ENCODE measurements at regions not wholly inside any gene's neighbourhood (a gene's known extent, or its start where the extent isn't known, plus 50 kb on each side); places are given as distances from the start of the nearest gene placed in this dataset.

DNA sequence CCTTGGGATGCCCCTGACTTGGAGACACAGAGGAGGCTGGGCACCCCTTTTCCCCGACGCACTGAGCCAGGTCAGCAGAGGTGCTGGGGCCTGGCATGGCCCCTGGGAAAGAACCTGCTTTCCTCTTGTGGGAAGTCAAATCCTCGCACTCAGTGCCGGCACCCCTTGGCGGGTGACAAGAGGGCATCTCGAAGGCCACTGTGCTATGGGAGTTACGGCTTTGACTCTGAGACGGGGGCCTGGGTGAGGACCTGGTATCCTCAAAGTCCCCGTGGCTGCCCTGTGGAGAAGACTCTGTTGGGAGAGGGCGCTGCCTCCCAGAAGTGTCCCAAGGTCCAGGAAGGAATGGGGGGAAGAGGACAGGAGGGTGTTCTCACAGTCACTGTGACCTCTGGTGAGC lies 117.0 kb downstream of the METRNL start:
- Histone ChIP-seq H3K9ac (ENCODE audit: low read length) (no peak overlapping the region), H4K20me1 (ENCODE audit: insufficient read depth) (no peaks in the 10 kb centered on the region), H3K4me2 (ENCODE audit: low read length) (no peak overlapping the region), H3K4me3 (replicated peaks in 1 of 2; ENCODE audit: low read depth in 1 of 2, low read length in 2 of 2) (no peak overlapping the region), H3K4me1 (ENCODE audit: control insufficient read depth in 1 of 2, insufficient read depth in 2 of 2, low read length in 2 of 2) (peaks cover 0 to 10% of the 10 kb centered on the region in 2 experiments; a peak in 1 of 4 replicates), H3K9me3 (ENCODE audit: control insufficient read depth in 1 of 2, insufficient read depth in 1 of 2, low read depth in 1 of 2, low read length in 2 of 2) (peaks cover 0 to 5% of the 10 kb centered on the region in 2 experiments; a peak in 1 of 4 replicates), H3K27ac (ENCODE audit: low read depth, low read length) (no peak overlapping the region), H3K27me3 (ENCODE audit: insufficient read depth, low read length) (no peaks in the 10 kb centered on the region), H3K79me2 (ENCODE audit: insufficient read depth, low read length) (no peaks in the 10 kb centered on the region), H2AFZ (ENCODE audit: low read depth, low read length, poor library complexity, severe bottlenecking) (no peak overlapping the region), H3K36me3 (ENCODE audit: control insufficient read depth in 1 of 2, insufficient read depth in 2 of 2, low read length in 2 of 2) (no peaks in the 10 kb centered on the region), H3K9me2 (ENCODE audit: insufficient read depth) (no peaks in the 10 kb centered on the region)
- BruUV-seq (replicated peaks) = no TSS peak
- TF ChIP-seq, protein P1, sequence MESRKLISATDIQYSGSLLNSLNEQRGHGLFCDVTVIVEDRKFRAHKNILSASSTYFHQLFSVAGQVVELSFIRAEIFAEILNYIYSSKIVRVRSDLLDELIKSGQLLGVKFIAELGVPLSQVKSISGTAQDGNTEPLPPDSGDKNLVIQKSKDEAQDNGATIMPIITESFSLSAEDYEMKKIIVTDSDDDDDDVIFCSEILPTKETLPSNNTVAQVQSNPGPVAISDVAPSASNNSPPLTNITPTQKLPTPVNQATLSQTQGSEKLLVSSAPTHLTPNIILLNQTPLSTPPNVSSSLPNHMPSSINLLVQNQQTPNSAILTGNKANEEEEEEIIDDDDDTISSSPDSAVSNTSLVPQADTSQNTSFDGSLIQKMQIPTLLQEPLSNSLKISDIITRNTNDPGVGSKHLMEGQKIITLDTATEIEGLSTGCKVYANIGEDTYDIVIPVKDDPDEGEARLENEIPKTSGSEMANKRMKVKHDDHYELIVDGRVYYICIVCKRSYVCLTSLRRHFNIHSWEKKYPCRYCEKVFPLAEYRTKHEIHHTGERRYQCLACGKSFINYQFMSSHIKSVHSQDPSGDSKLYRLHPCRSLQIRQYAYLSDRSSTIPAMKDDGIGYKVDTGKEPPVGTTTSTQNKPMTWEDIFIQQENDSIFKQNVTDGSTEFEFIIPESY (IDR thresholded peaks at IDR 0.05; ENCODE audit: extremely low read depth, insufficient replicate concordance, low read length) = no peak
- TF ChIP-seq ELF1 (IDR thresholded peaks at IDR 0.05; ENCODE audit: borderline replicate concordance, low read depth) = no peak
- TF ChIP-seq SRF (IDR thresholded peaks at IDR 0.05; ENCODE audit: low read depth) = no peak
- TF ChIP-seq, protein P2, sequence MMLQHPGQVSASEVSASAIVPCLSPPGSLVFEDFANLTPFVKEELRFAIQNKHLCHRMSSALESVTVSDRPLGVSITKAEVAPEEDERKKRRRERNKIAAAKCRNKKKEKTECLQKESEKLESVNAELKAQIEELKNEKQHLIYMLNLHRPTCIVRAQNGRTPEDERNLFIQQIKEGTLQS (IDR thresholded peaks at IDR 0.05) = no peak
- no peak for TF ChIP-seq EZH2phosphoT487 (IDR thresholded peaks at IDR 0.05; ENCODE audit: borderline replicate concordance)
- TF ChIP-seq, protein P3, sequence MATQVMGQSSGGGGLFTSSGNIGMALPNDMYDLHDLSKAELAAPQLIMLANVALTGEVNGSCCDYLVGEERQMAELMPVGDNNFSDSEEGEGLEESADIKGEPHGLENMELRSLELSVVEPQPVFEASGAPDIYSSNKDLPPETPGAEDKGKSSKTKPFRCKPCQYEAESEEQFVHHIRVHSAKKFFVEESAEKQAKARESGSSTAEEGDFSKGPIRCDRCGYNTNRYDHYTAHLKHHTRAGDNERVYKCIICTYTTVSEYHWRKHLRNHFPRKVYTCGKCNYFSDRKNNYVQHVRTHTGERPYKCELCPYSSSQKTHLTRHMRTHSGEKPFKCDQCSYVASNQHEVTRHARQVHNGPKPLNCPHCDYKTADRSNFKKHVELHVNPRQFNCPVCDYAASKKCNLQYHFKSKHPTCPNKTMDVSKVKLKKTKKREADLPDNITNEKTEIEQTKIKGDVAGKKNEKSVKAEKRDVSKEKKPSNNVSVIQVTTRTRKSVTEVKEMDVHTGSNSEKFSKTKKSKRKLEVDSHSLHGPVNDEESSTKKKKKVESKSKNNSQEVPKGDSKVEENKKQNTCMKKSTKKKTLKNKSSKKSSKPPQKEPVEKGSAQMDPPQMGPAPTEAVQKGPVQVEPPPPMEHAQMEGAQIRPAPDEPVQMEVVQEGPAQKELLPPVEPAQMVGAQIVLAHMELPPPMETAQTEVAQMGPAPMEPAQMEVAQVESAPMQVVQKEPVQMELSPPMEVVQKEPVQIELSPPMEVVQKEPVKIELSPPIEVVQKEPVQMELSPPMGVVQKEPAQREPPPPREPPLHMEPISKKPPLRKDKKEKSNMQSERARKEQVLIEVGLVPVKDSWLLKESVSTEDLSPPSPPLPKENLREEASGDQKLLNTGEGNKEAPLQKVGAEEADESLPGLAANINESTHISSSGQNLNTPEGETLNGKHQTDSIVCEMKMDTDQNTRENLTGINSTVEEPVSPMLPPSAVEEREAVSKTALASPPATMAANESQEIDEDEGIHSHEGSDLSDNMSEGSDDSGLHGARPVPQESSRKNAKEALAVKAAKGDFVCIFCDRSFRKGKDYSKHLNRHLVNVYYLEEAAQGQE (IDR thresholded peaks at IDR 0.05; ENCODE audit: low read depth) = no peak
- no peak for TF ChIP-seq YY1 (IDR thresholded peaks at IDR 0.05; ENCODE audit: extremely low read depth, insufficient replicate concordance, low read depth, low read length)
- TF ChIP-seq, protein P4, sequence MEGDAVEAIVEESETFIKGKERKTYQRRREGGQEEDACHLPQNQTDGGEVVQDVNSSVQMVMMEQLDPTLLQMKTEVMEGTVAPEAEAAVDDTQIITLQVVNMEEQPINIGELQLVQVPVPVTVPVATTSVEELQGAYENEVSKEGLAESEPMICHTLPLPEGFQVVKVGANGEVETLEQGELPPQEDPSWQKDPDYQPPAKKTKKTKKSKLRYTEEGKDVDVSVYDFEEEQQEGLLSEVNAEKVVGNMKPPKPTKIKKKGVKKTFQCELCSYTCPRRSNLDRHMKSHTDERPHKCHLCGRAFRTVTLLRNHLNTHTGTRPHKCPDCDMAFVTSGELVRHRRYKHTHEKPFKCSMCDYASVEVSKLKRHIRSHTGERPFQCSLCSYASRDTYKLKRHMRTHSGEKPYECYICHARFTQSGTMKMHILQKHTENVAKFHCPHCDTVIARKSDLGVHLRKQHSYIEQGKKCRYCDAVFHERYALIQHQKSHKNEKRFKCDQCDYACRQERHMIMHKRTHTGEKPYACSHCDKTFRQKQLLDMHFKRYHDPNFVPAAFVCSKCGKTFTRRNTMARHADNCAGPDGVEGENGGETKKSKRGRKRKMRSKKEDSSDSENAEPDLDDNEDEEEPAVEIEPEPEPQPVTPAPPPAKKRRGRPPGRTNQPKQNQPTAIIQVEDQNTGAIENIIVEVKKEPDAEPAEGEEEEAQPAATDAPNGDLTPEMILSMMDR (IDR thresholded peaks at IDR 0.05 in 2 of 3, conservative IDR thresholded peaks at IDR 0.05 in 1 of 3; ENCODE audit: borderline replicate concordance in 1 of 3, insufficient read depth in 1 of 3, low read depth in 2 of 3, low read length in 2 of 3) = no peak
- TF ChIP-seq CEBPB (IDR thresholded peaks at IDR 0.05; ENCODE audit: low read depth) = no peak
- TF ChIP-seq POLR2AphosphoS5 (IDR thresholded peaks at IDR 0.05; ENCODE audit: low read depth, low read length) = no peak
- no peak for TF ChIP-seq SIN3A (IDR thresholded peaks at IDR 0.05; ENCODE audit: low read depth)
- no peak for TF ChIP-seq POLR2A (IDR thresholded peaks at IDR 0.05; ENCODE audit: borderline replicate concordance, extremely low read depth, insufficient read depth, insufficient read length)
- TF ChIP-seq SP1 (IDR thresholded peaks at IDR 0.05; ENCODE audit: low read depth) = no peak
- TF ChIP-seq JUND (IDR thresholded peaks at IDR 0.05) = no peak
- ChIA-PET RAD21 (ENCODE audit: low non-redundant PET in 1 of 2, low total read pairs in 2 of 2, uncharacterized antibody in 2 of 2, unreplicated experiment in 2 of 2) (no interaction called here), CTCF (no interaction called here), POLR2A (no interaction called here)
- ATAC-seq (no peak), DNase-seq (ENCODE audit: low read depth, low spot score) (no peak)
- intact Hi-C loops (cut with micrococcal nuclease) = no loop called here
